HEK293T (cell line): ENCODE measurements at regions not wholly inside any gene's neighbourhood (a gene's known extent, or its start where the extent isn't known, plus 50 kb on each side); places are given as distances from the start of the nearest gene placed in this dataset.

Source experiments
- CTCF ChIA-PET: fragments of 350-600 bp; formaldehyde crosslinking; extraction: SDS; loops from one replicate; lab custom pipeline; 2021; ENCODE audit warnings: antibody characterized with exemption, inconsistent platforms; lab: Yijun Ruan, JAX
- POLR2A ChIA-PET: fragments of 350-600 bp; formaldehyde crosslinking; extraction: SDS; loops from one replicate; lab custom pipeline; 2020; ENCODE audit warnings: antibody characterized with exemption, inconsistent platforms; lab: Yijun Ruan, JAX
- DNase-seq: peaks from one replicate; pipeline ENCODE4 v3.0.0; 2012; ENCODE audit warnings: mixed read lengths; ENCODE audit errors: extremely low spot score
- ARNT ChIP-seq: fragments of 450-650 bp; IDR thresholded peaks from 2 replicates; pipeline ENCODE4 v1.6.1; 2017; ENCODE audit warnings: mild to moderate bottlenecking
- BHLHE40 ChIP-seq: fragments of 450-650 bp; IDR thresholded peaks from 2 replicates; pipeline ENCODE4 v1.6.1; 2016; ENCODE audit warnings: mild to moderate bottlenecking, moderate library complexity, borderline replicate concordance
- CTBP1 ChIP-seq: fragments of 450-650 bp; IDR thresholded peaks from 2 replicates; pipeline ENCODE4 v1.6.1; 2016; ENCODE audit warnings: borderline replicate concordance
- ELF4 ChIP-seq: fragments of 450-650 bp; IDR thresholded peaks from 2 replicates; pipeline ENCODE4 v1.6.1; 2017; ENCODE audit warnings: antibody characterized with exemption
- FOXA1 ChIP-seq: fragments of 450-650 bp; IDR thresholded peaks from 2 replicates; pipeline ENCODE4 v1.6.1; 2016; ENCODE audit warnings: mild to moderate bottlenecking
- FOXK2 ChIP-seq: fragments of 450-650 bp; IDR thresholded peaks from 2 replicates; pipeline ENCODE4 v1.6.1; 2016; ENCODE audit warnings: mild to moderate bottlenecking
- FOXM1 ChIP-seq: fragments of 450-650 bp; IDR thresholded peaks from 2 replicates; pipeline ENCODE4 v1.6.1; 2017; ENCODE audit warnings: mild to moderate bottlenecking, borderline replicate concordance
- HDGF ChIP-seq: fragments of 450-650 bp; IDR thresholded peaks from 2 replicates; pipeline ENCODE4 v1.6.1; 2017; ENCODE audit warnings: antibody characterized with exemption, borderline replicate concordance
- L3MBTL2 ChIP-seq: fragments of 450-650 bp; conservative IDR thresholded peaks from 2 replicates; pipeline ENCODE4 v1.6.1; 2016; ENCODE audit warnings: mild to moderate bottlenecking
- LEF1 ChIP-seq: fragments of 450-650 bp; IDR thresholded peaks from 2 replicates; pipeline ENCODE4 v1.6.1; 2017; ENCODE audit warnings: mild to moderate bottlenecking, borderline replicate concordance
- NFRKB ChIP-seq: fragments of 450-650 bp; IDR thresholded peaks from 2 replicates; pipeline ENCODE4 v1.6.1; 2016; ENCODE audit warnings: mild to moderate bottlenecking, moderate library complexity
- PKNOX1 ChIP-seq: fragments of 450-650 bp; IDR thresholded peaks from 2 replicates; pipeline ENCODE4 v1.6.1; 2016
- SP1 ChIP-seq: fragments of 450-650 bp; IDR thresholded peaks from 2 replicates; pipeline ENCODE4 v1.6.1; 2017
- SUZ12 ChIP-seq: fragments of 450-650 bp; IDR thresholded peaks from 2 replicates; pipeline ENCODE4 v1.6.1; 2016; ENCODE audit warnings: mild to moderate bottlenecking
- TARDBP ChIP-seq: fragments of 450-650 bp; IDR thresholded peaks from 2 replicates; pipeline ENCODE4 v1.6.1; 2016
- ZNF384 ChIP-seq: fragments of 450-650 bp; IDR thresholded peaks from 2 replicates; pipeline ENCODE4 v1.6.1; 2016

- DNase-seq = no peak
- CTCF ChIA-PET = no interaction called here
- POLR2A ChIA-PET = no interaction called here
- TF ChIP-seq L3MBTL2 (no peak), LEF1 (no peak), FOXK2 (no peak), ARNT (no peak)
These were observed 187.6 kb downstream of the PCSK1 start for GRCh38 chr5:96245140-96246091.

DNA sequence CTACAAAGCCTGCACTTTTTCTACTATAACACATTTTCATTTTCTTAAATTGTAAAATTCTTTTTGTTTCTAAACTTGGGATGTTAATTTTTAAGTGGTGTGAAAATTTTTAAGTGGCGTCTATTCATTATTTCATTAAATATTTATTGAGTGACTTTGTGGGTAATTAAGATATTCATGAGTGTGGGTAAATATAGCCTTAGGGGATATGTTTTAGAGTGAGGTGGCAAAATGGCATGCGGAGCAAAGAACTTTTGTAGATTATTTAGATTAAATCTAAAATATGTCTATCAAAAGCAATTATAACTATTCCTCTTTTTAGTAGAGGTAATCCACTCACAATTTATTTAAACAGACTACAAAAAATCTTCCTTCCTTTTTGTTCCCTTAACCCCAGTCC, 188.4 kb downstream of the PCSK1 start:
- TF ChIP-seq PKNOX1 (no peak), TARDBP (no peak), BHLHE40 (no peak), NFRKB (no peak), CTBP1 (no peak), ELF4 (no peak)
- ChIA-PET CTCF (no interaction called here), POLR2A (no interaction called here)
- DNase-seq = no peak

- no peak for DNase-seq
- TF ChIP-seq ZNF384 = no peak
- TF ChIP-seq LEF1 = no peak
- TF ChIP-seq SP1 = no peak
- no peak for TF ChIP-seq PKNOX1
- no peak for TF ChIP-seq SUZ12
- TF ChIP-seq FOXA1 = no peak
- TF ChIP-seq BHLHE40 = no peak
- no peak for TF ChIP-seq HDGF
- POLR2A ChIA-PET = no interaction called here
- CTCF ChIA-PET = no interaction called here
These were observed 189.2 kb downstream of the PCSK1 start for GRCh38 chr5:96243862-96244261.

GRCh38 chr5:96243203-96243602, 189.8 kb downstream of the PCSK1 start:
- POLR2A ChIA-PET = no interaction called here
- TF ChIP-seq NFRKB (no peak), TARDBP (no peak), FOXK2 (no peak), FOXA1 (no peak), FOXM1 (no peak), LEF1 (no peak), SUZ12 (no peak), SP1 (no peak), ARNT (no peak), ELF4 (no peak), HDGF (no peak), PKNOX1 (no peak), ZNF384 (no peak), CTBP1 (no peak), L3MBTL2 (no peak), BHLHE40 (no peak)
- CTCF ChIA-PET = no interaction called here
- DNase-seq = no peak

DNA sequence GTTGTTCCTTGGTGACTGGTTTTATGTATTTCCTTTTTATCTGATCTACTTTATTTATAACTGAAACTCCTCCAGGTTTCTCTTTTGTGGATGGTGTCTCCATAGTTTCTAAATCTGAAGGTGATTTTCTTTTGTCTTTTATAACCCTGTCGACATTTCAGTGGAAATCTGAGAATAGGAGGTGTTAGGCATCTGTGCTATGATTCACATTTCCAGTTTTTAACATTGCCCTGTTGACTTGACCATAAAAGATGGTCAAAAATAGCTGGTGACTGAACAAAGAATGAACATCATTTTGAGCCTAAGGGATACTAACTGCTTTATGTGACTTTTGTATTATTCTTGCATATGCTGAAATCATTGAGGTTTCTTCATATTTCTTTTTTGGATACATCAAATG, 190.5 kb downstream of the PCSK1 start:
- TF ChIP-seq PKNOX1 (no peak), ARNT (no peak), ZNF384 (no peak), FOXK2 (no peak), FOXA1 (no peak), HDGF (no peak), L3MBTL2 (no peak), FOXM1 (no peak), SP1 (no peak), CTBP1 (no peak), ELF4 (no peak), NFRKB (no peak), LEF1 (no peak), TARDBP (no peak), SUZ12 (no peak), BHLHE40 (no peak)
- ChIA-PET CTCF (no interaction called here), POLR2A (no interaction called here)

GRCh38 chr5:96236831-96237230, 196.2 kb downstream of the PCSK1 start:
- ChIA-PET CTCF (no interaction called here), POLR2A (no interaction called here)
- TF ChIP-seq ZNF384 = no peak
- TF ChIP-seq SP1 = no peak
- TF ChIP-seq BHLHE40 = no peak
- TF ChIP-seq ELF4 = no peak
- TF ChIP-seq L3MBTL2 = no peak
- no peak for TF ChIP-seq SUZ12
- TF ChIP-seq FOXM1 = no peak
- no peak for TF ChIP-seq HDGF
- TF ChIP-seq ARNT = no peak
- no peak for TF ChIP-seq NFRKB
- TF ChIP-seq LEF1 = no peak
- TF ChIP-seq FOXA1 = no peak
- no peak for TF ChIP-seq CTBP1
- TF ChIP-seq PKNOX1 = no peak
- no peak for TF ChIP-seq TARDBP
- no peak for TF ChIP-seq FOXK2
- DNase-seq = no peak

More for the DNA sequence above, 190.5 kb downstream of the PCSK1 start:
- no peak for DNase-seq
